Panc1 (cell line): ENCODE measurements at regions not wholly inside any gene's neighbourhood (a gene's known extent, or its start where the extent isn't known, plus 50 kb on each side); places are given as distances from the start of the nearest gene placed in this dataset.

Experiments
- POLR2AphosphoS5 ChIP-seq: IDR thresholded peaks from 2 replicates; pipeline ENCODE4 v1.6.1; 2012; ENCODE audit warnings: mild to moderate bottlenecking, low read depth, low read length, moderate library complexity
- REST ChIP-seq, 2 experiments: IDR thresholded peaks; 2 replicates each; pipeline ENCODE4 v1.6.1; 2011 to 2012; ENCODE audit warnings: low read depth in 2 of 2, control low read depth in 1 of 2, low read length in 1 of 2, mild to moderate bottlenecking in 1 of 2, moderate library complexity in 1 of 2; ENCODE audit not compliant: insufficient read depth in 1 of 2
- TF ChIP-seq, protein P1 (sequence below): fragments of 450-650 bp; IDR thresholded peaks from 2 replicates; pipeline ENCODE4 v1.5.1; 2017; ENCODE audit warnings: mild to moderate bottlenecking

GRCh38 chr3:110265302-110265701, 806.3 kb upstream of the NECTIN3 start:
- TF ChIP-seq, protein P1, sequence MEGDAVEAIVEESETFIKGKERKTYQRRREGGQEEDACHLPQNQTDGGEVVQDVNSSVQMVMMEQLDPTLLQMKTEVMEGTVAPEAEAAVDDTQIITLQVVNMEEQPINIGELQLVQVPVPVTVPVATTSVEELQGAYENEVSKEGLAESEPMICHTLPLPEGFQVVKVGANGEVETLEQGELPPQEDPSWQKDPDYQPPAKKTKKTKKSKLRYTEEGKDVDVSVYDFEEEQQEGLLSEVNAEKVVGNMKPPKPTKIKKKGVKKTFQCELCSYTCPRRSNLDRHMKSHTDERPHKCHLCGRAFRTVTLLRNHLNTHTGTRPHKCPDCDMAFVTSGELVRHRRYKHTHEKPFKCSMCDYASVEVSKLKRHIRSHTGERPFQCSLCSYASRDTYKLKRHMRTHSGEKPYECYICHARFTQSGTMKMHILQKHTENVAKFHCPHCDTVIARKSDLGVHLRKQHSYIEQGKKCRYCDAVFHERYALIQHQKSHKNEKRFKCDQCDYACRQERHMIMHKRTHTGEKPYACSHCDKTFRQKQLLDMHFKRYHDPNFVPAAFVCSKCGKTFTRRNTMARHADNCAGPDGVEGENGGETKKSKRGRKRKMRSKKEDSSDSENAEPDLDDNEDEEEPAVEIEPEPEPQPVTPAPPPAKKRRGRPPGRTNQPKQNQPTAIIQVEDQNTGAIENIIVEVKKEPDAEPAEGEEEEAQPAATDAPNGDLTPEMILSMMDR: no peak
- TF ChIP-seq REST (IDR thresholded peaks at IDR 0.05; ENCODE audit: insufficient read depth in 1 of 2, low read depth in 2 of 2, low read length in 1 of 2) (no peak), POLR2AphosphoS5 (no peak)
